Naive thymus-derived CD4-positive, alpha-beta T cell (primary cell): ENCODE measurements at regions not wholly inside any gene's neighbourhood (a gene's known extent, or its start where the extent isn't known, plus 50 kb on each side); places are given as distances from the start of the nearest gene placed in this dataset.

Source experiments
- ATAC-seq: fragments of 150-1000 bp; cut with Tn5 transposase; 2 replicates; pipeline ENCODE4 v1.10.0; 2021; ENCODE audit warnings: mild to moderate bottlenecking, moderate library complexity
- CTCF ChIA-PET: fragments of 350-600 bp; sonication (Branson Sonifier 250); formaldehyde crosslinking; loops from one replicate; lab custom pipeline; 2021; ENCODE audit warnings: antibody characterized with exemption; lab: Charles Lee
- POLR2A ChIA-PET: fragments of 350-600 bp; sonication (Branson Sonifier 250); formaldehyde crosslinking; loops from one replicate; lab custom pipeline; 2021; ENCODE audit warnings: antibody characterized with exemption, inconsistent platforms; lab: Charles Lee
- DNase-seq, 9 donors: peaks; one replicate each; pipeline versions ENCODE4 v3.0.0 to v3.0.0-alpha.2; 2020 to 2022; ENCODE audit warnings: mixed read lengths in 1 of 9
- H3K27ac ChIP-seq: one replicate; pipeline ENCODE4 v1.7.0; 2013; ENCODE audit warnings: mild to moderate bottlenecking, low read depth, low read length, moderate library complexity
- H3K27me3 ChIP-seq, 2 donors: one replicate each; pipeline ENCODE4 v1.7.0; 2013; ENCODE audit warnings: low read length in 2 of 2, mild to moderate bottlenecking in 2 of 2, moderate library complexity in 2 of 2; ENCODE audit not compliant: control insufficient read depth in 2 of 2, insufficient read depth in 2 of 2
- H3K36me3 ChIP-seq, 3 experiments: 1 replicate in 2 of 3; 2 replicates in 1 of 3; pipeline ENCODE4 v1.7.0; 2013; ENCODE audit warnings: low read length in 3 of 3, mild to moderate bottlenecking in 3 of 3, moderate library complexity in 1 of 3; ENCODE audit not compliant: insufficient read depth in 3 of 3, control insufficient read depth in 2 of 3
- H3K4me1 ChIP-seq, 2 donors: one replicate each; pipeline ENCODE4 v1.7.0; 2013; ENCODE audit warnings: low read length in 2 of 2, mild to moderate bottlenecking in 2 of 2, moderate library complexity in 1 of 2; ENCODE audit not compliant: control insufficient read depth in 2 of 2, insufficient read depth in 2 of 2
- H3K4me3 ChIP-seq: 2 replicates; pipeline ENCODE4 v1.7.0; 2013; ENCODE audit warnings: mild to moderate bottlenecking, low read length
- H3K9me3 ChIP-seq, 3 experiments: 1 replicate in 2 of 3; 2 replicates in 1 of 3; pipeline ENCODE4 v1.7.0; 2013; ENCODE audit warnings: low read length in 3 of 3; ENCODE audit not compliant: control insufficient read depth in 2 of 3
- H3K27ac Mint-ChIP-seq, 9 donors: one replicate each; pipeline ENCODE4 v1.8.0; 2020 to 2022; ENCODE audit warnings: mixed read lengths in 9 of 9, mild to moderate bottlenecking in 8 of 9, moderate library complexity in 5 of 9, inconsistent platforms in 2 of 9
- H3K27me3 Mint-ChIP-seq, 5 donors: one replicate each; pipeline ENCODE4 v1.8.0; 2021 to 2022; ENCODE audit warnings: mixed read lengths in 5 of 5, mild to moderate bottlenecking in 1 of 5
- H3K36me3 Mint-ChIP-seq, 5 donors: one replicate each; pipeline ENCODE4 v1.8.0; 2020 to 2022; ENCODE audit warnings: mixed read lengths in 5 of 5, mild to moderate bottlenecking in 3 of 5, inconsistent platforms in 1 of 5
- H3K4me1 Mint-ChIP-seq, 7 donors: one replicate each; pipeline ENCODE4 v1.8.0; 2020 to 2022; ENCODE audit warnings: mixed read lengths in 7 of 7, mild to moderate bottlenecking in 3 of 7, inconsistent platforms in 1 of 7
- H3K4me3 Mint-ChIP-seq, 10 donors: one replicate each; pipeline ENCODE4 v1.8.0; 2020 to 2022; ENCODE audit warnings: mild to moderate bottlenecking in 10 of 10, mixed read lengths in 10 of 10, moderate library complexity in 6 of 10, inconsistent platforms in 2 of 10
- H3K9me3 Mint-ChIP-seq, 11 donors: one replicate each; pipeline ENCODE4 v1.8.0; 2020 to 2022; ENCODE audit warnings: mixed read lengths in 11 of 11, mild to moderate bottlenecking in 4 of 11, inconsistent platforms in 1 of 11, moderate library complexity in 1 of 11
- intact Hi-C, 2 donors: fragments of 100-400 bp; cut with micrococcal nuclease; formaldehyde crosslinking; loops; one replicate each; pipeline ENCODE4 v1.15.1; 2023

GRCh38 chr9:126228111-126228780 lies 98.4 kb upstream of the MVB12B start:
- ATAC-seq (no peak), DNase-seq (no peak)
- Histone ChIP-seq H3K9me3 (no peaks in the 10 kb centered on the region), H3K27me3 (no peaks in the 10 kb centered on the region), H3K36me3 (no peaks in the 10 kb centered on the region), H3K27ac (no peak overlapping the region), H3K4me1 (no peaks in the 10 kb centered on the region), H3K4me3 (no peak overlapping the region)
- H3K27ac Mint-ChIP-seq: no peak overlapping the region
- H3K36me3 Mint-ChIP-seq: no peaks in the 10 kb centered on the region
- H3K4me3 Mint-ChIP-seq: peak overlapping the region in 1 of 10 donors; percentile 18
- intact Hi-C loops: loop anchor here in 1 of 2 donors (2.0 kb wide), 2 partner anchors 263 to 669 kb away; no protein-coding TSS in a partner anchor
- no peaks in the 10 kb centered on the region for H3K9me3 Mint-ChIP-seq
- peaks cover 0 to 8% (median 0%) of the 10 kb centered on the region in 7 donors for H3K4me1 Mint-ChIP-seq
- ChIA-PET CTCF (interaction anchor here (1.3 kb wide), 1 partner anchor 821 kb away, joined by 4 read pairs; no protein-coding TSS in a partner anchor), POLR2A (no interaction called here)
- peaks cover 25 to 56% (median 46%) of the 10 kb centered on the region in 5 donors for H3K27me3 Mint-ChIP-seq

- peaks cover 19 to 49% (median 42%) of the 10 kb centered on the region in 5 donors for H3K27me3 Mint-ChIP-seq
- CTCF ChIA-PET: interaction anchor here (1.1 to 1.9 kb wide), 3 partner anchors 83 to 821 kb away, joined by 3 to 6 read pairs (median 6); no protein-coding TSS in a partner anchor
- Histone ChIP-seq H3K4me1 (no peaks in the 10 kb centered on the region), H3K4me3 (no peak overlapping the region), H3K27ac (no peak overlapping the region), H3K9me3 (no peaks in the 10 kb centered on the region), H3K27me3 (no peaks in the 10 kb centered on the region), H3K36me3 (no peaks in the 10 kb centered on the region)
- ATAC-seq: peak; percentile 90
- peaks cover 0 to 8% (median 0%) of the 10 kb centered on the region in 7 donors for H3K4me1 Mint-ChIP-seq
- peak; percentile 14 to 69 (median 57) for DNase-seq
- peak overlapping the region in 1 of 9 donors; percentile 22 for H3K27ac Mint-ChIP-seq
- H3K9me3 Mint-ChIP-seq: no peaks in the 10 kb centered on the region
- H3K4me3 Mint-ChIP-seq: peak overlapping the region in 1 of 10 donors; percentile 18
- no peaks in the 10 kb centered on the region for H3K36me3 Mint-ChIP-seq
- POLR2A ChIA-PET: no interaction called here
- intact Hi-C loops: loop anchor here (1.0 to 2.0 kb wide), 5 partner anchors 262 to 821 kb away; no protein-coding TSS in a partner anchor
Measured at GRCh38 chr9:126228781-126229444, 97.7 kb upstream of the MVB12B start.

DNA sequence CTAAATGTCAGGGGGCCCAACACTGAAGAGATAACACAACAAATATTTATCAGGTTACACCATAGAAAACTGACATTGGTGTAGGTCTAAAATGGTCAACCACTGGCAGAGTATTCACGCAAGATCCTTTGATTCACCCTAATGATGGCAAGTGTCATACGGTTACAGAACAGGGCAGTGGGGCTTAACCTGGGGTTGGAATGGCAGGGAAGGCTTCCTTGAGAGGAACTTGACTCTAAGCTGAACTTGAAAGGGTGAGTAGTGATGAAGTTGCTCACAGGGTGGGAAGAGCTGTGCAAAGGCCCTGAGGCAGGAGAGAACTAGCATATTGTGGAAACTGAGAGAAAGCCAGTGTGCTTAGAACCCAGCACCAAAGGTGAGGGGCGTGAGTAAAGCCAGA lies 97.1 kb upstream of the MVB12B start:
- Histone ChIP-seq H3K9me3 (no peaks in the 10 kb centered on the region), H3K4me3 (no peak overlapping the region), H3K27ac (no peak overlapping the region), H3K27me3 (no peaks in the 10 kb centered on the region), H3K36me3 (no peaks in the 10 kb centered on the region), H3K4me1 (no peaks in the 10 kb centered on the region)
- DNase-seq: no peak
- peaks cover 0 to 8% (median 0%) of the 10 kb centered on the region in 7 donors for H3K4me1 Mint-ChIP-seq
- H3K27me3 Mint-ChIP-seq: peaks cover 13 to 43% (median 36%) of the 10 kb centered on the region in 5 donors
- no peak overlapping the region for H3K27ac Mint-ChIP-seq
- H3K36me3 Mint-ChIP-seq: no peaks in the 10 kb centered on the region
- ChIA-PET POLR2A (no interaction called here), CTCF (interaction anchor here (0.8 to 1.9 kb wide), 4 partner anchors 83 to 822 kb away, joined by 3 to 6 read pairs (median 4); no protein-coding TSS in a partner anchor)
- H3K4me3 Mint-ChIP-seq: no peak overlapping the region
- intact Hi-C loops: loop anchor here (1.0 to 2.0 kb wide), 5 partner anchors 261 to 821 kb away; no protein-coding TSS in a partner anchor
- H3K9me3 Mint-ChIP-seq: no peaks in the 10 kb centered on the region
- no peak for ATAC-seq

- Histone ChIP-seq H3K4me1 (no peaks in the 10 kb centered on the region), H3K36me3 (no peaks in the 10 kb centered on the region), H3K4me3 (no peak overlapping the region), H3K27me3 (no peaks in the 10 kb centered on the region), H3K9me3 (no peaks in the 10 kb centered on the region), H3K27ac (no peak overlapping the region)
- Mint-ChIP-seq H3K36me3 (no peaks in the 10 kb centered on the region), H3K4me3 (no peak overlapping the region), H3K9me3 (no peaks in the 10 kb centered on the region), H3K4me1 (peaks cover 0 to 8% (median 0%) of the 10 kb centered on the region in 7 donors), H3K27me3 (peaks cover 8 to 31% (median 24%) of the 10 kb centered on the region in 5 donors), H3K27ac (no peak overlapping the region)
- DNase-seq (no peak), ATAC-seq (no peak)
- POLR2A ChIA-PET: no interaction called here
- intact Hi-C loops: no loop called here
- CTCF ChIA-PET: interaction anchor here (1.9 kb wide), 1 partner anchor 823 kb away, joined by 6 read pairs; no protein-coding TSS in a partner anchor
Measured at GRCh38 chr9:126230692-126231091, 95.9 kb upstream of the MVB12B start.

- intact Hi-C loops: no loop called here
- CTCF ChIA-PET: no interaction called here
Measured at GRCh38 chr9:126232461-126232860, 94.2 kb upstream of the MVB12B start.

GRCh38 chr9:126233175-126233574 lies 93.5 kb upstream of the MVB12B start:
- ATAC-seq (no peak), DNase-seq (no peak)
- H3K4me3 ChIP-seq: no peak overlapping the region
- ChIA-PET CTCF (no interaction called here), POLR2A (no interaction called here)
- H3K4me1 ChIP-seq: no peaks in the 10 kb centered on the region
- no peak overlapping the region for H3K27ac ChIP-seq
- H3K4me1 Mint-ChIP-seq: peaks cover 0 to 7% (median 0%) of the 10 kb centered on the region in 7 donors
- no peaks in the 10 kb centered on the region for H3K9me3 ChIP-seq
- H3K4me3 Mint-ChIP-seq: no peak overlapping the region
- H3K9me3 Mint-ChIP-seq: peaks cover 0 to 1% (median 0%) of the 10 kb centered on the region in 11 donors
- H3K27me3 ChIP-seq: no peaks in the 10 kb centered on the region
- H3K36me3 Mint-ChIP-seq: no peaks in the 10 kb centered on the region
- no peaks in the 10 kb centered on the region for H3K36me3 ChIP-seq
- peaks cover 4 to 28% (median 14%) of the 10 kb centered on the region in 5 donors for H3K27me3 Mint-ChIP-seq
- intact Hi-C loops: no loop called here
- no peak overlapping the region for H3K27ac Mint-ChIP-seq

More at GRCh38 chr9:126232461-126232860, 94.2 kb upstream of the MVB12B start:
- Histone ChIP-seq H3K4me3 (no peak overlapping the region), H3K27me3 (no peaks in the 10 kb centered on the region), H3K9me3 (no peaks in the 10 kb centered on the region), H3K4me1 (no peaks in the 10 kb centered on the region), H3K36me3 (no peaks in the 10 kb centered on the region), H3K27ac (no peak overlapping the region)
- POLR2A ChIA-PET: no interaction called here
- H3K4me1 Mint-ChIP-seq: peaks cover 0 to 8% (median 0%) of the 10 kb centered on the region in 7 donors
- ATAC-seq (no peak), DNase-seq (no peak)
- H3K27me3 Mint-ChIP-seq: peaks cover 7 to 23% (median 16%) of the 10 kb centered on the region in 5 donors
- H3K4me3 Mint-ChIP-seq: no peak overlapping the region
- H3K27ac Mint-ChIP-seq: no peak overlapping the region
- no peaks in the 10 kb centered on the region for H3K9me3 Mint-ChIP-seq
- H3K36me3 Mint-ChIP-seq: no peaks in the 10 kb centered on the region
